HG03108 (cell line): ENCODE measurements at regions not wholly inside any gene's neighbourhood (a gene's known extent, or its start where the extent isn't known, plus 50 kb on each side); places are given as distances from the start of the nearest gene placed in this dataset.
"Not testable (repeated sequence)": the region's sequence is repeated elsewhere in the genome, so short reads cannot be mapped to it uniquely, and the experiment has no call there.

Experiments
- ATAC-seq: cut with Tn5 transposase; IDR thresholded peaks from one replicate; pipeline ENCODE4 v1.9.1; 2021; ENCODE audit warnings: moderate library complexity; ENCODE audit not compliant: unreplicated experiment

DNA sequence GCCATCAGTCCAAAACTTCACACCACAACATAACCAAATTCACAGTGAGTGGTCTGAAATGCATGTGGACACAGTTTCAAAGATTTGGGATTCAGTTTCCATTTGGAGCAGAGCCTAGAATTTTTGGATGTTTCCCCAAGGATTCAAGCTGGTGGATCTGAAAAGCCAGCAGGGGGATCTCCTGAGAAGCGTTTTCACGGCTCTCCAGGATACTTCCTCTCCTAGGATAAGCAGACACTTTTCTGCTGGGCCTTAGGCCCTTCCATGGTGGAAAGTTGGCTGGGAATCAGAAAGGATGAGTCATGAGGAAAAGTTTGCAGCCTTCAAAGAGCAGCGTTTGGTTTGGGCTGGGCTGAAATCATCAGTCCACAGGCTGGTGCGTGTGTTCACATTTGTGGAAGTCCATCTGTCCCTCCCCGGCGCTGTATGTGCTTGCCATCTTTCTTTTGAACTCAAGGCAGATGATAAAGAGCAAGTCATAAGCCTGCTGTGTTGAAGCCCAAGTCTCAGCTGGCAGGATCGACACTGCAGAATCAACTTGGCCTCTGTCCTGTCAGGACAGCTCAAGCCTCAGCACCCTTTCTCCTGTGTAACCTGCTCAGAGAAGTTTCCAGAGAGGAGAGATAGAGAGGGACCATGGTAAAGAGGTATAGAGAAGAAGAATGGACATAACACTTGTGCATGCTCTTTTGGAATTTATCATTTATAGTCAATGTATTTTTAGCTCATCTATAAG lies 152.6 kb upstream of the MSX2 start:
- ATAC-seq: no peak

DNA sequence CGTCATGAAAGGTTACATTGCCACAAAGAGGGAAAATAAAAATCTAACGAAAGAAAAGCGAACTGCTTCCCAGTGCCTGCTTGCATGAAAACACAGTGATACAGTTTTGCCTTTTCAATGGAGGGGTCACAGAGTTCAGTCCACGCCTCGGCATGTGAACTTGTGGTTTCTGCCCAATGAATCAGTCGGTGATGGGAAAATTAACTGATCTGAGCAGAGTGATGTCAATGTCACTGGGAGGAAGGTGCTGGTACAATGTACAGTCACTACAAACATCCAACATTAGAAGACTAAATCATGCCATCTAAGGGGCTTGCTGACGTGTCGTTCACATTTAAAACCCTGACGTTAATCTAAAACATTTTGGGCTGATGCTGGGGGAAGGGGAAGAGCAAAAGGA lies 151.8 kb upstream of the MSX2 start:
- ATAC-seq: no peak

DNA sequence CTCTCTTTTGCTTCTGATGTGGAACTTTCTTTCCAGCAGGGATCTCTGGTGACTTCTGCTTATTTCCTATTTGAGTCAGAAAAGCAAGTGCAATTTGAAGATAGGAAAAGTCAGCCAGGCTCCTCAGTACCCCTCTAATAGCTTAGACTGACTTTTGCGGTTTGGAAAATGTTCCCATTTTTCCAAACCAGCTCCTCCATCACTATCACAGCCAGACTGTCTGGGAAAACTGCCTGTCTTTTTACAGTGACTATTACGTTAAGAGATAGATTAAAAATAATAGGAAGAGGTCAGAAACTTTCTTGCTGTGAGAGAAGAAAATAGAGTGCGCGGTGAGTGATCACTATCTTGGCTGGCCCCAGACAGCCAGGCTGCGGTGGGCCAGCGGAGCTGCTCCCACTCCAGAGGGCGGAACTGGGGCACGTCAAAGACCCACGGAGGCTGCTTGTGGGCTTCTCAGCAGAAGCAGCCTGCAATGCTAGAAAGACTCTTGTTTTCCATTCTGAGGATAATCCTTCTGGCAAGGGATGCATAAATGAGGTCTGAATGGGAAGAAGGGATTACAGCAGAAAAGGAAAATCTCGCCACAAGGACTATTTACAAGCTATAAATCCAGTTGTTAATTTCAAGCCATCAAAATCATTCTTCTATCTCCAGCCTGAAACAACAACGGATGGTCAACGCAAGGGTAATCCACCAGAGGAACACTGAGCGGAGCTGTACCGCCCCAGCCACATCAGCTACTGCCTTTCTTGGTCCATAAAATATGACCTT lies 151.0 kb upstream of the MSX2 start:
- ATAC-seq: no peak

DNA sequence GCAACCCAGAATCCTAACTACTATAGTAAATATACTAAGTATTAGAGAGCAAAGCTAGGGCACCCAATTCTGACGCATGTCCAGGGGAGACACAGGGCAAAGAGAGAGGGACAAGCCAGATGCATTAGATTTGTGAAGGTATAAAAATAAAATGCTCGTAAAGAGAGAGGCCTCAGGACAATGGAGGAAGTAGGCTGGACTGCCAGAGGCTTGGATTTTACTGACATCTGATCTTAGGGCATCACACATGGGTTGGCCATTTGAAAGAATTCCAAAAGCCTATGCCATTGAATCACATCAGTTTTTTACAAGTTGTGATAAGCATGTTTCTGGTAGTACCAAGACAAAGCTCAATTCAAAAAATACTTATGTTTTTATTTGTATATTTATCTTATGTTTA lies 149.3 kb upstream of the MSX2 start:
- ATAC-seq: no peak

GRCh38 chr5:174576042-174576441 lies 148.3 kb upstream of the MSX2 start:
- no peak for ATAC-seq

- ATAC-seq: no peak
Measured at GRCh38 chr5:174581479-174581878, 142.9 kb upstream of the MSX2 start.

DNA sequence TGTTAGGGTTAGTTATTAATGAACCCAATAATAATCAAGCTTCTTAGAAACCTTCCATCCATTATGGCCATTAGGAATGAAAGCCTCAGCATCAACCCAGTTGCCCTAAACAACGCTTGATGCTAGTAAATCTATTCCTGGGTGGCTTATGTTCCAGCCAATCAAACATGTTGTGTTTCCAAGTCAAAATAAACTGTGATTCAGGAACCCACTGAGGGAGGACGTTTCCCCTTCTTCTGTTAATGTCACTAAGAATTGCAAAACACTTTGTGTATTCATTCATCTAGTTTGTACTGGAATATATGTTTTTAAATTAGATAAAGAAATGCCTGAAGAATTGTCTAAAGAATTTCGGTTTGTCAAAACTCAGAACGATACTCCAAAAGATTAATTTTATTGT lies 142.5 kb upstream of the MSX2 start:
- ATAC-seq: no peak

DNA sequence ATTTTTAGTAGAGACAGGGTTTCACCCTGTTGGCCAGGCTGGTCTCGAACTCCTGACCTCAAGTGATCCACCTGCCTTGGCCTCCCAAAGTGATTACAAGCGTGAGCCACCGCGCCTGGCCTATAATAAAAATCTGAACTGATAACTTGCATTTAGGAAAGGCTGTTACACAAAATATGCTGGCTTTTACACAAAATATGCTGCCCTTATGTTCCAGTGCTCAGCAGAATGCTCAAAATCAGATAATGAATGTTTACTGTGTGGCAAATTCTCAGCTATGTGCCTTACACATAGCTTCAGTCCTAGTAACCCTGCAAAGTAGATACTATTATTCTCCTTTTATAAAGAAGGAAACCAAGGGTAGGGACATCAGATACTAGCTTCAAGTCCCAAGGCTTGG lies 141.3 kb upstream of the MSX2 start:
- no peak for ATAC-seq

- no peak for ATAC-seq
Measured at GRCh38 chr5:174585472-174585871, 138.9 kb upstream of the MSX2 start.

GRCh38 chr5:174586163-174586562 lies 138.2 kb upstream of the MSX2 start:
- not testable (repeated sequence) for ATAC-seq

GRCh38 chr5:174589011-174589410 lies 135.4 kb upstream of the MSX2 start:
- ATAC-seq: no peak

DNA sequence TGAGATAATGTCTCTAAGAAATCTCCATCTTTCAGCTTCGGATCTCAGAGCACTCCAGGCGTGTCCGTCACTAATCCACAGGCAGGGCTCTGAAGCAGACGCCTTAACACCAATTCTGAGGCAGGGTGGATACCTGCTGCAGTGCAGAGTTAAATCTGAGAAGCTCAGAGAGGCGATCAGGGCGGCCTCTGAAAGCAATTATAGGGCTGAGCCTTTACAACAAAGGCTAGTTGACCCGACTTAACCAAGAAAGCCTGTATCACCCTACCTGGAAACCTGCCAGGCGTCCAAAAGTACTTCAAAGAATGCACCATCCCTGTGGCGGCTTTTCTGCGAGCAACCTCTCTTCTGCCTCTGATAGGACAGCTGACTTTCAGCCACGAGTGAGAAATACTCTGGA lies 134.8 kb upstream of the MSX2 start:
- ATAC-seq: no peak

DNA sequence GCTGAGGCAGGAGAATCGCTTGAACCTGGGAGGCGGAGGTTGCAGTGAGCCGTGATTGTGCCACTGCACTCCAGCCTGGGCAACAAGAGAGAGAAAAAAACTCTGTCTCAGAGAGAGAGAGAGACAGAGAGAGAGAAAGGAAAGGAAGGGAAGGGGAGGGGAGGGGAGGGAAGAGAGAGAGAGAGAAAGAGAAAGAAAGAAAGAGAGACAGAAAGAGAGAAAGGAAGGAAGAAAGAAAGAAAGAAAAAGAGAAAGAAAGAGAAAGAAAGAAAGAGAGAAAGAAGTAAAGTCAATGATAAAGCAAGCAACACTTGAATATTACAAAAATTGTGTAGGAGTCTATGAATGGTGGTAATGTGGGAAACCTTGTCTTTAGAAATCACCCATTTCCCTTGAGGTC lies 133.6 kb upstream of the MSX2 start:
- no peak for ATAC-seq

DNA sequence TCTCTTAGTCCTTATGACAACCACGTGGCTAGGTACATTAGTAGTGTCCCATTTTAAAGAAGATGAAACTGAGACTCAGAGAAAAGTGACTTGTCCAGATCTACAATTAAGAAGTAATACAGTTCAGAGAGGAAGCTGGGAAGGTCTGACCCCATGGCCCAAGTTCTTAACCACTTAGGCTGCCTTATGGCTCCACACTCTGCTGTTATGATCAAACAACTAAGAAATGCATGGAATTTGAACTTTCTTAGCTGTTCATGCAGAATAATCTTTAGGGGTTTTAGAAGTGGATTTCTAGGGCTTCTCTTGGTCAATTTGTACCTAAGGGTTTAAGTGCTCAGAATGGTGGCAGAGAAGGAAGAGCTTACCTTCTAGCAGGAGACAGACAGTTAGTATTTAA lies 128.0 kb upstream of the MSX2 start:
- ATAC-seq: no peak

DNA sequence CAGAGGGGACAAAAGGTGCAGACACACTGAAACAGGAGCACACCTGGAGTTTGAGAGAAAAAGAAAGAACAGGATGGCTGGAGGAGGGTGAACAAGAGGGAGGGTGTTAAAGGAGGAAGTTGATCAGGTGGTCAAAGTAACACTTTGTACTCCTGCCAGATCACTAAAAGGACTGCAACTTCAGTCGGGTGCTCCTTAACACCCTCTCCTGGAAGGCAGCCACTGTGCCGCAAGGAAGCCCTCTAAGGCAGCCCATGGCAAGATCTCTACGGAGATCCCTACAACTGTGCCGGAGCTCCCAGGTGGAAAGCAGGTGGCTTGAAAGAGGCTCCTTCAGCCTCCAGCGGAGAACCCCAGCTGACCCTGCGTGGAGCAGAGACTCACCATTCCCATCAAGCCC lies 124.4 kb upstream of the MSX2 start:
- no peak for ATAC-seq

DNA sequence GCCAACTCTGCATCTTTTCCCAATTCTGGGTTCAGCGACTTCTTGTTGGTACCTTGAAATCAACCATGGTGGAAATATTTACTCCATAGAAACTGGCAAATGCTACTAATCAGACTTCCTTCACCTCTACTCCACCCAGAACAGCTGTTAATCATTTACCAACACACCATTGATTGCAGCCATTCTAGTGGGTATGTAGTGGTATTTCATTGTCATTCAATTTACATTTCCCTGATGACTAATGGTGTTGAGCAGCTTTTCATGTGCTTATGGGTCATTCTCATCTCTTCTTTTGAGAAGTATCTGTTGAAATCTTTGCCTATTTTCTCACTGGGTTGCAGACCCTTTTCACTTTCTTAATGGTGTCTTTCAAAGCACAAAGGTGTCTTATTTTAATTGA lies 122.4 kb upstream of the MSX2 start:
- ATAC-seq: no peak

DNA sequence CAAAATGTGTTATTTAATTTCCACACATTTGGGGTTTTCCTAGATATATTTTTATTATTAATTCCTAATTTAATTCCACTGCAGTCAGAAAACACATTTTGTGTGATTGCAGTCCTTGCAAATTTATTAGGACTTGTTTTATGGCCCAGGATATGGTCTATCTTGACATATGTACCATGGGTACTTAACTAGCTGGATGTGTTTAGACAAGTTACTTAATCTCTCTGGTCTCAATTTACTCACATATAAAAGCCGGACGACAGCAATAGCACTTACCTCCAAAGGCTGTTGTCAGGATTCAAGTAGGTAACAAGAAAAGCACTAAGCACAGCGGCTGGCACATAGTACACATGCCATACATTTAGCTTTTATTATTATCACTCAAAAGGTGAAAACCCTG lies 118.2 kb upstream of the MSX2 start:
- ATAC-seq: no peak

DNA sequence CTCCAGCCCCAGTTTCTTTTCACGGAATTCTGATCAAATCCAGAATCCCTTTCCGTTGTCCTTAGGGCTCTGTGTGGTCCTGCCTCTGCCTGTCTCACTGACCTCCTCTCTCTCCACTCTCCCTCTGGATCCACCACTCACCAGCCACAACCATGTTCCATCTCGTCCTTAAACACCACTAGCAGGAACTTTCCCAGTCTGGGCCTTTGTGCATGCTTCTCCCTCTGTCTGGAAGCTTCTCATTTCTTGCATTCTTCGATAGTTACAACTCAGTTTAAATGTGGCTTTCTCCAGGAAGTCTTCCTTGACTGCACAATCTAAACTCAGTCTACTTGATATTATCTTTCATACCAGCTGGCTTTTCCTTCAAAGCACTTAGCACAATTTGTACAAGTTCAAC lies 117.7 kb upstream of the MSX2 start:
- ATAC-seq: no peak

- ATAC-seq: no peak
Measured at GRCh38 chr5:174607205-174607604, 117.2 kb upstream of the MSX2 start.

DNA sequence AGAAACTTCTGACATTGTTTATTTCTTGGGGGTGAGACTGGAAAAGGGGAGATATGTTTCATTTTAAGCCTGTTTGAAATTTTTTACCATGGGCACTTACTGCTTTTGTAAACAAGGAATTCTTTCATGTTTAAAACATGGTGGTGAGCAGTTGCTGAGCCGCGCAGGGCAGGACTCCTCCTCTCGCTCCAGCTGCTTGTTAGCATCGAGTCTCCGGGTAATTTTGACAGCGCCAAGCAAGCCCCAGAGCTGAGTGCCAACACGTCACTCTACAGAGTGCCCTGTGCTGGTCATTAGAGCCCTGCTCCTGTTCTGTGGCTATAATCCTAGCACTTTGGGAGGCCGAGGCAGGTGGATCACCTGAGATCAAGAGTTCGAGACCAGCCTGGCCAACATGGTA lies 116.5 kb upstream of the MSX2 start:
- no peak for ATAC-seq

DNA sequence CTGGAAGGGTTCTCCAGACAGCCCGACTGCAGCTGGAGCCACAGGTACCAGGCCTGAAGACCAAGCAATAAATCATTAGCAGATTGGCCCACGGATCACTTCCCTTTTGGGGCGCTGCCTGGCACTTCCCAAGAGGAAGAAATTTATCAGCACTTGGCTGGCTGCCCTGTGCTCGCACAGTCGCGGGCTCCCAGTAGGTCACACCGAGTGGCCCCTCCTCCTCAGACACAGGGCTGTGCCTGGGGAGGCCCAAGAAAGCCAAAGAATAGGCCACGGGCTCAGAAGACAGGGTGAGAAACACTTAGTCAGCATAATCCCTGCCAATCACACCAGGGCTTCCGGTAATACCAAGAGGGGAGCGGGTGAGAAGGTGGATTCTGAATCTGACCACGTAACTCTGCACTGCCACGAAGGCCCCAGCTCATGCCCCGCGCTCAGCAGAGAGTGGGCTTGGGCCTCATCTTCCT lies 115.7 kb upstream of the MSX2 start:
- no peak for ATAC-seq

DNA sequence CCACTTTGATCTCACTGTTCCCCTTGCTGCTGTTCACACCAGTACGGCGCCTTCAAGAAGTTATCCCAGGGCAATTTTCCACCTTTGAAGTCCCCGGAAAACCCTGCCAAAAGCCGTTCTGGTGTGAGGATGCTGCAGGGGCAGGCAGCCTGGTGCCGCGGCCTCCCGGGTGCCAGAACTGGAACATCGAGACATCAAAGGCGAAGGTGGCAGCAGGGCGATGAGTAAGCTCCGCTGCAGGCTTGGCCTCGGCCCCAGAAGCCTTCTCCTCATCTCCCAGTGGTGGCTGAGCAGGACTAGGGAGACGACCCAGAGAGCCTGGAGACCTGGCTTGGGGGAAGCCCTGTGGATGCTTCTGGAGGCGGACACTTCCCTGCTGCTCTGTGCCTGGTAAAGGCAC lies 115.3 kb upstream of the MSX2 start:
- ATAC-seq: no peak

- ATAC-seq: no peak
Measured at GRCh38 chr5:174610968-174611367, 113.4 kb upstream of the MSX2 start.
